ENCODE measurements at regions not wholly inside any gene's neighbourhood (a gene's known extent, or its start where the extent isn't known, plus 50 kb on each side); places are given as distances from the start of the nearest gene placed in this dataset.

DNA sequence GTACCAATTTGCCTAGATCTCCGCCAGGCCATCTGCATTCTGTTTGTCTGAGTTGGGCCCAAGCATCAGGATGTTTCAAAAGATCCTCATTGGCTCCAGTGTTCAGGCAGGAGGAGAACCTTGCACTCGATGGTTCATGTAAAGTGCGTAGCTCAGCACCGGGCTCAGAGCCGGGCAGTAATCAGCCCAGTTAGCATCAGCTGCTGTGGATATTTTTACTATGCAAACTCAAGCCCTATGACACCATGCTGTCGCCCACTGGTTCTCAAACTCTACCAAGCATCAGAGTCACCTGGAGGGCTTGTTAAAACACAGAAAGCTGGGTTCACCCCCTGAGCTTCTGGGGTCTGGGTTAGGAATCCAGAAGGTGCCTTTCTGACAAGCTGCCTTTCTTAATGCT lies 310.8 kb downstream of the SHQ1 start:
- Histone ChIP-seq H3K36me3 (no peaks in the 10 kb centered on the region), H3K4me3 (no peak overlapping the region), H3K27ac (no peak overlapping the region), H3K27me3 (no peaks in the 10 kb centered on the region), H3K9me3 (no peaks in the 10 kb centered on the region), H3K4me1 (no peaks in the 10 kb centered on the region)
- intact Hi-C loops (cut with DNase I) = no loop called here
- FAIRE-seq (no peak), ATAC-seq (no peak), DNase-seq (no peak)
- TF ChIP-seq, protein P1, sequence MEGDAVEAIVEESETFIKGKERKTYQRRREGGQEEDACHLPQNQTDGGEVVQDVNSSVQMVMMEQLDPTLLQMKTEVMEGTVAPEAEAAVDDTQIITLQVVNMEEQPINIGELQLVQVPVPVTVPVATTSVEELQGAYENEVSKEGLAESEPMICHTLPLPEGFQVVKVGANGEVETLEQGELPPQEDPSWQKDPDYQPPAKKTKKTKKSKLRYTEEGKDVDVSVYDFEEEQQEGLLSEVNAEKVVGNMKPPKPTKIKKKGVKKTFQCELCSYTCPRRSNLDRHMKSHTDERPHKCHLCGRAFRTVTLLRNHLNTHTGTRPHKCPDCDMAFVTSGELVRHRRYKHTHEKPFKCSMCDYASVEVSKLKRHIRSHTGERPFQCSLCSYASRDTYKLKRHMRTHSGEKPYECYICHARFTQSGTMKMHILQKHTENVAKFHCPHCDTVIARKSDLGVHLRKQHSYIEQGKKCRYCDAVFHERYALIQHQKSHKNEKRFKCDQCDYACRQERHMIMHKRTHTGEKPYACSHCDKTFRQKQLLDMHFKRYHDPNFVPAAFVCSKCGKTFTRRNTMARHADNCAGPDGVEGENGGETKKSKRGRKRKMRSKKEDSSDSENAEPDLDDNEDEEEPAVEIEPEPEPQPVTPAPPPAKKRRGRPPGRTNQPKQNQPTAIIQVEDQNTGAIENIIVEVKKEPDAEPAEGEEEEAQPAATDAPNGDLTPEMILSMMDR (IDR thresholded peaks at IDR 0.05) = no peak
- 87 to 91% methylated on average over 6 of the region's 6 CpGs for WGBS, 2 donors

DNA sequence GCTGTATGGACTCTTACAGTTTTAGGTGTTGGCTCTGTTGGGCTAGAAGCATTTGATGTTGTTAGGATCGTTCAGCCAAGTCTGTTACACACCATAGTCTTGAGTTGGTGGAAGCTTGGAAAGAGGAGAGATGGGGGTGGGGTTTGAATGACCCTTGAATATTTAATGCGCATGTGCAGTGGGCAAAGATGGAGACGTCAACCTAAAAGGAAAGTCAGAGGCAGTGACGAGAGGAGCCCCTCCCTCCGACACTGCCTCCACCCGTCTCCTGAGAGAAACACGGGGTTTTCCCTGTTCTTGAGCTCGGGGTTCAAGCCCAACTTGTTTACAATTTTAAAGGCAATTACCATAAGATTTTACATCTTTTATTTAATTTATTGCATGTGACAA lies 311.4 kb downstream of the SHQ1 start:
- no peaks in the 10 kb centered on the region for H3K36me3 ChIP-seq
- H3K27me3 ChIP-seq = no peaks in the 10 kb centered on the region
- no peaks in the 10 kb centered on the region for H3K9me3 ChIP-seq
- ATAC-seq (no peak), FAIRE-seq (no peak), DNase-seq (no peak)
- TF ChIP-seq, protein P1 (IDR thresholded peaks at IDR 0.05) = no peak
- no peak overlapping the region for H3K4me3 ChIP-seq
- intact Hi-C loops (cut with DNase I) = no loop called here
- no peak overlapping the region for H3K27ac ChIP-seq
- no peaks in the 10 kb centered on the region for H3K4me1 ChIP-seq
- WGBS, 2 donors = 79 to 89% methylated on average over 8 of the region's 8 CpGs

DNA sequence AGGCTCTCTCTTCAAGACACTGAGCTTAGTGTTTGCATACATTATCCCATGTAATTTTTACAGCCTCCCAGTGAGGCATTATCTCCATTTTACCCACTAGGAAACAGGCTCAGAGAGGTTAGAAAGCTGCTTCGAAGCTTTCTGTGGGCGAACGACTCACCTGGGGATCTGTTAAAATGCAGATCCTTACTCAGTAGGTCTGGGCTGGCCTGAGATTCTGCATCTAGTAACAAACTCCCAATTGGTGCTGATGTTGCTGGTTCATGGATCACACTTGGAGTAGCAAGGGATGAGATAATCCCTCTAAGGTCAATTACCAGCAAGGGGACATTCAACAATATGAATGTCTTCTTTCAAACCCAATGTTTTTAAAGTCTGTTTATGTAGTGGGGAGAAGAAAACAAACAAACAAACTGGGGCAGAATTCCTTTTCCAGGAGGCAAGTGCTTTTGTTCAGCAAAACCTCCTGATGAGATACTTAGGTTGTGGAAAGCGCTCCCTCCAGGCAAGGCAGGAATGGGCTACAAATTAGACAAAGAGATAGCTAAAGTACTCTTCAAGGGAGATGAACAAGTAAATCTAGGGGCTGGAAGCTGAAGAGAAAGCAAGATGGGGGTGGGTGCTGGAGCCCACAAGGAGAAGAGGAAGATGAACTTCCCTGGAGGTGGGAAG lies 311.9 kb downstream of the SHQ1 start:
- intact Hi-C loops (cut with DNase I) = no loop called here
- ATAC-seq (no peak), FAIRE-seq (no peak), DNase-seq (no peak)
- Histone ChIP-seq H3K27ac (no peak overlapping the region), H3K27me3 (no peaks in the 10 kb centered on the region), H3K36me3 (no peaks in the 10 kb centered on the region), H3K4me3 (no peak overlapping the region), H3K9me3 (no peaks in the 10 kb centered on the region), H3K4me1 (no peaks in the 10 kb centered on the region)
- 91 to 98% methylated on average over 4 of the region's 4 CpGs for WGBS, 2 donors
- TF ChIP-seq, protein P1 (IDR thresholded peaks at IDR 0.05) = no peak

DNA sequence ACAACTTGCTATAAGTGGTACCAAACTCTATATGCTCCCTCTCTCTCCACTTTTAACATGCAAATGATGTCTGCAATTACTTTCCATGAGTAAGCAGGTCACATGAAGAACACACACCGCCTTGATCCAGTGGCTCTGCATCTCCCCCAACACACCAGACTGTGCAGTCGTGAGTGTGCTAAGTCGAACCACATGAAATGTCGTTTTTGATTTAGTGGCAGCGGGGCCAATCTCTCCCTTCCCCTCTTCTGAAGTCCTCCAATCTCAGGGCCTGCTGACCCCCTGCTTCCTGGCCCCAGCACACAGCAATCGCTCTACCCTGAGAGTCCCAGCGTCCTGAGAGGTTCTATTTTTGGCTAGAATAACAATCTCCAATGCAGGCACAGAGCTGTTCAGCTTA lies 312.5 kb downstream of the SHQ1 start:
- FAIRE-seq = no peak

More for the DNA sequence above, 312.5 kb downstream of the SHQ1 start:
- Histone ChIP-seq H3K4me3 (no peak overlapping the region), H3K27me3 (no peaks in the 10 kb centered on the region), H3K27ac (no peak overlapping the region), H3K36me3 (no peaks in the 10 kb centered on the region), H3K9me3 (no peaks in the 10 kb centered on the region), H3K4me1 (no peaks in the 10 kb centered on the region)
- ATAC-seq = no peak
- TF ChIP-seq, protein P1 (IDR thresholded peaks at IDR 0.05) = no peak
- WGBS, 2 donors = 73 to 82% methylated on average over 7 of the region's 7 CpGs
- intact Hi-C loops (cut with DNase I) = no loop called here
- no peak for DNase-seq
